ENCODE measurements at regions not wholly inside any gene's neighbourhood (a gene's known extent, or its start where the extent isn't known, plus 50 kb on each side); places are given as distances from the start of the nearest gene placed in this dataset.

DNA sequence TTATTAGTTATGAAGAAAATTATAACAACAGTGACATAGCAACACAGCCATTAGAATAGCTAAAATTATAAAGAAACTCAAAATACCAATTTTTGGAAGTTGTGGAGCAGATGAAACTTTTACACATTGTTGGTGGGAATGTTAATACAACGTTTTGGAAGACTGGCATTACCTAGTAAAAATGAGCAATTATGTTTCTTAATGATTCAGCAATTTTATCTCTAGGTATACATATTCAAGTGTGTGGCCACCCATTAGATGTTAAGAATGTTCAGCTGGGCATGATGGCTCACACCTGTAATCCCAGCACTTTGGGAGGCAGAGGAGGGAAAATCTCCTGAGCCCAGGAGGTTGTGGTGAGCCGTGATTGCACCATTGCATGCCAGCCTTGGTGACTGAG lies 78.8 kb downstream of the INSIG2 start:
- TF ChIP-seq, protein P1, sequence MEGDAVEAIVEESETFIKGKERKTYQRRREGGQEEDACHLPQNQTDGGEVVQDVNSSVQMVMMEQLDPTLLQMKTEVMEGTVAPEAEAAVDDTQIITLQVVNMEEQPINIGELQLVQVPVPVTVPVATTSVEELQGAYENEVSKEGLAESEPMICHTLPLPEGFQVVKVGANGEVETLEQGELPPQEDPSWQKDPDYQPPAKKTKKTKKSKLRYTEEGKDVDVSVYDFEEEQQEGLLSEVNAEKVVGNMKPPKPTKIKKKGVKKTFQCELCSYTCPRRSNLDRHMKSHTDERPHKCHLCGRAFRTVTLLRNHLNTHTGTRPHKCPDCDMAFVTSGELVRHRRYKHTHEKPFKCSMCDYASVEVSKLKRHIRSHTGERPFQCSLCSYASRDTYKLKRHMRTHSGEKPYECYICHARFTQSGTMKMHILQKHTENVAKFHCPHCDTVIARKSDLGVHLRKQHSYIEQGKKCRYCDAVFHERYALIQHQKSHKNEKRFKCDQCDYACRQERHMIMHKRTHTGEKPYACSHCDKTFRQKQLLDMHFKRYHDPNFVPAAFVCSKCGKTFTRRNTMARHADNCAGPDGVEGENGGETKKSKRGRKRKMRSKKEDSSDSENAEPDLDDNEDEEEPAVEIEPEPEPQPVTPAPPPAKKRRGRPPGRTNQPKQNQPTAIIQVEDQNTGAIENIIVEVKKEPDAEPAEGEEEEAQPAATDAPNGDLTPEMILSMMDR (IDR thresholded peaks at IDR 0.05) = no peak
- TF ChIP-seq, protein P2, sequence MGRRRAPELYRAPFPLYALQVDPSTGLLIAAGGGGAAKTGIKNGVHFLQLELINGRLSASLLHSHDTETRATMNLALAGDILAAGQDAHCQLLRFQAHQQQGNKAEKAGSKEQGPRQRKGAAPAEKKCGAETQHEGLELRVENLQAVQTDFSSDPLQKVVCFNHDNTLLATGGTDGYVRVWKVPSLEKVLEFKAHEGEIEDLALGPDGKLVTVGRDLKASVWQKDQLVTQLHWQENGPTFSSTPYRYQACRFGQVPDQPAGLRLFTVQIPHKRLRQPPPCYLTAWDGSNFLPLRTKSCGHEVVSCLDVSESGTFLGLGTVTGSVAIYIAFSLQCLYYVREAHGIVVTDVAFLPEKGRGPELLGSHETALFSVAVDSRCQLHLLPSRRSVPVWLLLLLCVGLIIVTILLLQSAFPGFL (CRISPR knock-in tag; IDR thresholded peaks at IDR 0.05; ENCODE audit: borderline replicate concordance) = no peak
- TF ChIP-seq ATF1 (CRISPR knock-in tag; IDR thresholded peaks at IDR 0.05) = no peak

Data from WTC11 (cell line).